Cardiac muscle cell (in vitro differentiated cells and primary cell): ENCODE measurements at regions not wholly inside any gene's neighbourhood (a gene's known extent, or its start where the extent isn't known, plus 50 kb on each side); places are given as distances from the start of the nearest gene placed in this dataset.

Experiments
- DNase-seq, 2 donors: peaks; one replicate each; pipeline versions ENCODE4 v3.0.0 to v3.0.0-alpha.2; 2010 to 2017; ENCODE audit warnings: low read depth in 1 of 2, low spot score in 1 of 2
- H3K27ac ChIP-seq: fragments of 200-600 bp; sonication (generic); 2 replicates; pipeline ENCODE4 v1.5.1; 2016
- H3K27me3 ChIP-seq: fragments of 200-600 bp; sonication (generic); 2 replicates; pipeline ENCODE4 v1.6.0; 2016; ENCODE audit warnings: control low read depth
- H3K36me3 ChIP-seq: fragments of 200-600 bp; sonication (generic); 2 replicates; pipeline ENCODE4 v1.5.1; 2016; ENCODE audit warnings: control low read depth
- H3K4me1 ChIP-seq: fragments of 200-600 bp; sonication (generic); 2 replicates; pipeline ENCODE4 v1.8.1; 2017; ENCODE audit warnings: low read depth, mild to moderate bottlenecking, mixed run types
- H3K4me3 ChIP-seq: fragments of 200-600 bp; sonication (generic); 2 replicates; pipeline ENCODE4 v1.5.1; 2016; ENCODE audit warnings: mild to moderate bottlenecking
- H3K9me3 ChIP-seq: fragments of 200-600 bp; sonication (generic); 2 replicates; pipeline ENCODE4 v1.5.1; 2017; ENCODE audit warnings: low read depth, mild to moderate bottlenecking, control low read depth
- TF ChIP-seq, protein P1 (sequence below): IDR thresholded peaks from 2 replicates; pipeline ENCODE4 v1.5.1; 2012; ENCODE audit warnings: low read depth, mild to moderate bottlenecking, low read length

DNA sequence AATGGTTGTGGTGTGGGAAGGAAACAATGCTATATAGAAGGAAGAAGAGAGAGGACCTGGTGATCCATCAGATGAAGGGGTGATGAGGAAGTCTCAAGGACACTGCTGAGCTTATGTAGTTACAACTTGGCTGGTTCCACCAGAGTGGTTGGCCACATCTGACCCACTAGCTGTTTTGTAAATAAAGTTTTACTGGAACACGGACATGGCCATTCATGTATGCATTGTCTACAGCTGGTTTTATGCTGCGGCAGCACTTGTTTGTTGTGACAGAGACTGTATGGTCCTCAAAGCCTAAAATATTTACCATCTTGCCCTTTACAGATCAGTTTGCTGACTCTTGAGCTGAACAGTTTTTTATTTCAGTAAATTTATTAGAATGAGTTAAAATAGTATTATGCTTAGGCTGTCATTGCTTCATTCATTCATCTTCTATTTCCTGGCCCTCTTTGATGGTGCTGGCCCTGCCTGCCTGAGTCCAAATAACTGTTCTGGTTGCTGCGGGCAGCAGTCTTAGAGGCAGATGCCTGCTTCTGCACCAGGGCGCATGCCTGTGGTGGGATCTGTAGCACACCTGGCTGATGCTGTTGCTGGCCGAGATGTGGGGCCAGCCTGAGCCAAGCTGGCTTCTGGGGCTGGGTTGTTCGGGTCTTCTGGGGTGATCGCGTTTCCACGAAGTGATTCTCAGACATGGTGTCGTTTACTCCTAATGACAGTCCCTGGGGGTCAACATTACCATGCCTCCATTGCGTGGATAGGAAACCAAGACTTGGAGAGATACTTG is 61.4 kb upstream of the WNT4 start:
- no peak for DNase-seq
- Histone ChIP-seq H3K4me1 (no peaks in the 10 kb centered on the region), H3K27ac (no peak overlapping the region), H3K36me3 (no peaks in the 10 kb centered on the region), H3K27me3 (peaks cover 21% of the 10 kb centered on the region), H3K9me3 (no peaks in the 10 kb centered on the region), H3K4me3 (no peak overlapping the region)
- TF ChIP-seq, protein P1, sequence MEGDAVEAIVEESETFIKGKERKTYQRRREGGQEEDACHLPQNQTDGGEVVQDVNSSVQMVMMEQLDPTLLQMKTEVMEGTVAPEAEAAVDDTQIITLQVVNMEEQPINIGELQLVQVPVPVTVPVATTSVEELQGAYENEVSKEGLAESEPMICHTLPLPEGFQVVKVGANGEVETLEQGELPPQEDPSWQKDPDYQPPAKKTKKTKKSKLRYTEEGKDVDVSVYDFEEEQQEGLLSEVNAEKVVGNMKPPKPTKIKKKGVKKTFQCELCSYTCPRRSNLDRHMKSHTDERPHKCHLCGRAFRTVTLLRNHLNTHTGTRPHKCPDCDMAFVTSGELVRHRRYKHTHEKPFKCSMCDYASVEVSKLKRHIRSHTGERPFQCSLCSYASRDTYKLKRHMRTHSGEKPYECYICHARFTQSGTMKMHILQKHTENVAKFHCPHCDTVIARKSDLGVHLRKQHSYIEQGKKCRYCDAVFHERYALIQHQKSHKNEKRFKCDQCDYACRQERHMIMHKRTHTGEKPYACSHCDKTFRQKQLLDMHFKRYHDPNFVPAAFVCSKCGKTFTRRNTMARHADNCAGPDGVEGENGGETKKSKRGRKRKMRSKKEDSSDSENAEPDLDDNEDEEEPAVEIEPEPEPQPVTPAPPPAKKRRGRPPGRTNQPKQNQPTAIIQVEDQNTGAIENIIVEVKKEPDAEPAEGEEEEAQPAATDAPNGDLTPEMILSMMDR = no peak

DNA sequence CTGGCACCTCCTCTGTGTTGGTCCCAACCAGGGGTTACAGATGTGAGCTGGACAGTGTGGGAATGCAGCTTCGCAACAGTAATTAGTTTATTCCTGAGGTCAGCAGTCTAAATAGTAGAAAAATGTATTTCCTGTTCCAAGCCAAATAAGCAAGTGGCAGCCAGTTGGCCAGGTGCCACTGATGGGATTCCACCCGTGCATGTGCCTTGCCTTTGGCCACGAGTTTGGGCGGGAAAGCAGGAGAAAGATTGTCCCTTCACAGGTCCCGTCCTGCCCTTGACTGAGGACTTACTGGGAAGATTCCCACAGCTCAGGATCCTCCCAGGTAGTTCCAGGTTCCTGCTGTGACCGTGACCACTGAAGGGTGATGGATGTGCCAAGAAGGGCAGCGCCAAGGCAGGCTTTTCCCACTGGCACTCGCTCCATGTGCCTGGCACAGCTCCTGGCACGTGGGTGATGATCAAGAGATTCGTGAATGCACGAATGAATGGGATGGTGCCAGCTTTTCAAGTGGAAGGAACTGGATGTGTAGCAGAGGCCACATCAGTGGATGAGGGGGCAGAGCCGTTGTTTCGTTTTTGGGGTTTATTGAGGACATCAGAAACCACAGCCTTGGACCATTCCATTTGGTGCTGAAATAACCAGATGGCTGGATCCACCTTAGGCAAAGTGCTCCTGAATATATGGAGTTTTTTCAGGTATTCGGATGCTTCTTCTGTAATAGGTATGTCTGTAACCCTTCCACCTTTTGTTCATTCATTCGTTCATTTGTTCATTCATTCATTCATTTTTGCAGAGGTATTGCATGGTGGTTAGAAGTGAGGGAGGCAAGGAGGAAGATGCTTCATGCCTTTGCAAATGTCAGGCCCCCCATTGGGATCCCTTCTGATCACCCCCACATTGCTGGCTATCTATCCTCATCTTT is 62.4 kb upstream of the WNT4 start:
- Histone ChIP-seq H3K4me3 (no peak overlapping the region), H3K27ac (no peak overlapping the region), H3K9me3 (no peaks in the 10 kb centered on the region), H3K36me3 (no peaks in the 10 kb centered on the region), H3K4me1 (no peaks in the 10 kb centered on the region), H3K27me3 (peaks cover 29% of the 10 kb centered on the region)
- DNase-seq = peak in 1 of 2 donors; percentile 14
- TF ChIP-seq, protein P1 = no peak

DNA sequence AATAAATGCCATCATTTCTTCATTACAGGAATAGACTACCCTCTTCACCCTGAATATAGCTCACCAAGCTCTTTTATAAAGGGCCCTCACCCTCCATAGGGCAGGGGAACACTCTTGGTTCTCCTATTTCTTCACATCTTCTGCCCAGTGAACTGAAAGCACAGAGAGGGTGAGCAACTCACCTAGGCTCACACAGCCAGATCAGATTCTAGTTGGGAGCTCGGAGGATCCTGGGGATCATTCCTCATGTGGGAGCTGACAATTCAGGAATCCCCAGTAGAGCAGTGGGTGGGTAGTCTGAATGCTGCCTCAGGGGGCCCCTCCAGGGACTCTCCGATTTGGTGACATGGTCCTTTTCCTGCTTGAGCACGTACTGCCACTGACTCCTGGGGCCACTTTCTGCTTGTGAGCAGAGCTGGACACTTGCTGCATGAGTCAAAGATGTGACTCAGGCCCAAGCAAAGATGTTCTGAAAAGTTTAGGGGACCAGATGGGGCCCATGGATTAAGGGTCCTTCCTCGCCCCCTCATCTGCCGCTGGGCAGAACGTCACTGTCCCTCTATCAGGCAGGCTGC is 63.7 kb upstream of the WNT4 start:
- Histone ChIP-seq H3K4me1 (no peaks in the 10 kb centered on the region), H3K9me3 (no peaks in the 10 kb centered on the region), H3K27ac (no peak overlapping the region), H3K4me3 (no peak overlapping the region), H3K27me3 (peaks cover 37% of the 10 kb centered on the region), H3K36me3 (no peaks in the 10 kb centered on the region)
- no peak for DNase-seq
- TF ChIP-seq, protein P1 = no peak

DNA sequence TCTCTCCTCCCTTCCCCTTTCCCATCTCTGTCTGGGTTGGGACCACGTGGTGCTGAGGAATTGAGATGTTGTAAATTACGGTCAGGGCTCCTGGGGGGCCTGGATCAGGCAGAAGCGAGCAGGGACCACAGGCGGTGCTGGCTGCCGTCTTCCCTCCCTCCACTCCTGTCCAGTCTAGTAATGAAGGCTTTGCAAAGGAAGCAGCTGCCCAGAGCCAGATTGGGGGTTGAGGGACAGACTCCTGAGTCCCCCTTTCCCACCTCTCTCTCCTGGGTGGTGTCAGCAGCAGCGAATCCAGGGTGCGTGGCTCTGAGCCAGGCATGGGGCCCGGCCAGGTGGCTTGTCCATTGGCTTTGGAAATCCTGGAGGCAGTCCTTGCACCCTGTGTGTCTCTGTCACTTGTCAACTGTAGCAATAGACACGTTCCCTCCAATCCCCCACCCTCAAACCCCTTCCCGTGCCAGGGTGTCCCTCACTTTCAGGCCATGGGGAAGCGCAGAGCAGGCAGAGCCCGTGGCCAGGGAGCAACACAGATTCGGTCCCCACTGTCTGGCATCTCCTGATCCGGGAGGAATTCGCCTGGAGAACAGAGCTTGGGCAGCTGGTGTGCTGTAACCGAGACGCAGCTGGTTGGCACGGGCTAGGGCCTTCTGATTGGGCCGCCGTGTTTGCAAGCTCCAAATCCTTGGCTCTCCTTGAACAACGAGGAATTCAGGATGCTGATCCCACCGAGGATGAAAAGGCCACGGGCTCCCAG is 64.8 kb upstream of the WNT4 start:
- no peak overlapping the region for H3K27ac ChIP-seq
- no peaks in the 10 kb centered on the region for H3K9me3 ChIP-seq
- H3K4me3 ChIP-seq = no peak overlapping the region
- H3K27me3 ChIP-seq = peaks cover 41% of the 10 kb centered on the region
- TF ChIP-seq, protein P1 = no peak
- DNase-seq = no peak
- no peaks in the 10 kb centered on the region for H3K36me3 ChIP-seq
- no peaks in the 10 kb centered on the region for H3K4me1 ChIP-seq
